AG04450 (cell line): ENCODE measurements at regions not wholly inside any gene's neighbourhood (a gene's known extent, or its start where the extent isn't known, plus 50 kb on each side); places are given as distances from the start of the nearest gene placed in this dataset.

ENCODE experiments used
- CTCF ChIA-PET: fragments of 300-600, 350-600 bp; formaldehyde crosslinking; extraction: SDS; loops from one replicate; lab custom pipeline; 2022; ENCODE audit warnings: antibody characterized with exemption, inconsistent platforms; lab: Charles Lee
- POLR2A ChIA-PET: fragments of 350-600 bp; formaldehyde crosslinking; extraction: SDS; loops from one replicate; lab custom pipeline; 2021; ENCODE audit warnings: antibody characterized with exemption, inconsistent platforms; lab: Yijun Ruan, JAX
- DNase-seq: peaks from one replicate; pipeline ENCODE4 v3.0.0-alpha.2; 2011; ENCODE audit warnings: low read depth, low spot score
- H3K27ac ChIP-seq: one replicate; pipeline ENCODE4 v1.5.1; 2012; ENCODE audit warnings: low read depth, low read length, control low read depth
- H3K27me3 ChIP-seq: one replicate; pipeline ENCODE4 v1.6.0; 2012; ENCODE audit warnings: low read length; ENCODE audit not compliant: control insufficient read depth, insufficient read depth
- H3K4me3 ChIP-seq: 2 replicates; pipeline ENCODE4 v1.5.1; 2011; ENCODE audit warnings: mild to moderate bottlenecking, low read depth, low read length, control low read depth
- H3K9me3 ChIP-seq: 2 replicates; pipeline ENCODE4 v1.5.1; 2012; ENCODE audit warnings: low read length; ENCODE audit not compliant: control insufficient read depth, insufficient read depth
- CTCF ChIP-seq: IDR thresholded peaks from 2 replicates; pipeline ENCODE4 v1.5.1; 2011; ENCODE audit warnings: low read depth, low read length, control low read depth, inconsistent platforms

- no peaks in the 10 kb centered on the region for H3K9me3 ChIP-seq
- H3K4me3 ChIP-seq, result no peak overlapping the region
- ChIA-PET POLR2A (no interaction called here), CTCF (interaction anchor here (1.1 kb wide), 1 partner anchor 393 kb away, joined by 3 read pairs; no protein-coding TSS in a partner anchor)
- no peak overlapping the region for H3K27ac ChIP-seq
- H3K27me3 ChIP-seq, result no peaks in the 10 kb centered on the region
- TF ChIP-seq CTCF, result no peak
- DNase-seq, result no peak
These were observed 232.1 kb downstream of the LMO4 start for GRCh38 chr1:87560601-87561360.

GRCh38 chr1:87563211-87563610, 234.5 kb downstream of the LMO4 start:
- H3K27ac ChIP-seq, result no peak overlapping the region
- DNase-seq, result no peak
- TF ChIP-seq CTCF, result no peak
- ChIA-PET CTCF (interaction anchor here (1.0 kb wide), 1 partner anchor 237 kb away, joined by 3 read pairs; no protein-coding TSS in a partner anchor), POLR2A (no interaction called here)
- no peaks in the 10 kb centered on the region for H3K9me3 ChIP-seq
- no peaks in the 10 kb centered on the region for H3K27me3 ChIP-seq
- H3K4me3 ChIP-seq, result no peak overlapping the region

GRCh38 chr1:87565861-87566260, 237.2 kb downstream of the LMO4 start:
- H3K4me3 ChIP-seq, result no peak overlapping the region
- ChIA-PET POLR2A (no interaction called here), CTCF (no interaction called here)
- H3K27me3 ChIP-seq, result no peaks in the 10 kb centered on the region
- no peaks in the 10 kb centered on the region for H3K9me3 ChIP-seq
- no peak for TF ChIP-seq CTCF
- no peak overlapping the region for H3K27ac ChIP-seq
- no peak for DNase-seq

GRCh38 chr1:87568005-87568404, 239.3 kb downstream of the LMO4 start:
- ChIA-PET POLR2A (no interaction called here), CTCF (no interaction called here)
- H3K4me3 ChIP-seq, result no peak overlapping the region
- DNase-seq, result no peak
- no peaks in the 10 kb centered on the region for H3K9me3 ChIP-seq
- no peaks in the 10 kb centered on the region for H3K27me3 ChIP-seq
- no peak for TF ChIP-seq CTCF
- H3K27ac ChIP-seq, result no peak overlapping the region

GRCh38 chr1:87568911-87569310, 240.2 kb downstream of the LMO4 start:
- ChIA-PET CTCF (no interaction called here), POLR2A (no interaction called here)
- Histone ChIP-seq H3K27ac (no peak overlapping the region), H3K9me3 (no peaks in the 10 kb centered on the region), H3K27me3 (no peaks in the 10 kb centered on the region), H3K4me3 (no peak overlapping the region)
- no peak for DNase-seq
- TF ChIP-seq CTCF, result no peak
